IMR-90 (cell line): ENCODE measurements at regions not wholly inside any gene's neighbourhood (a gene's known extent, or its start where the extent isn't known, plus 50 kb on each side); places are given as distances from the start of the nearest gene placed in this dataset.

Experiments
- ATAC-seq: fragments of 200-7000 bp; cut with Tn5 transposase; 2 replicates; pipeline ENCODE4 v1.9.1; 2020; ENCODE audit warnings: low read depth, mild to moderate bottlenecking, moderate library complexity
- BruUV-seq: library from RNA; stranded (reverse); fragments of 400-500 nt; replicated peaks from 2 replicates; lab custom pipeline; 2021; lab: Mats Ljungman, UMichigan
- CTCF ChIA-PET: fragments of 300-600 bp; formaldehyde crosslinking; extraction: SDS; loops from one replicate; lab custom pipeline; 2021; ENCODE audit warnings: antibody characterized with exemption; lab: Yijun Ruan, JAX
- POLR2A ChIA-PET: fragments of 300-600 bp; sonication (Branson Sonifier 250); formaldehyde crosslinking; loops from one replicate; lab custom pipeline; 2022; ENCODE audit warnings: antibody characterized with exemption; ENCODE audit not compliant: unreplicated experiment; lab: Charles Lee
- DNase-seq: peaks from one replicate; pipeline ENCODE4 v3.0.0; 2013
- H2AFZ ChIP-seq: replicated peaks from 2 replicates; pipeline ENCODE3; 2013; ENCODE audit warnings: low read length, mild to moderate bottlenecking; ENCODE audit not compliant: poor library complexity
- H2AK5ac ChIP-seq: 2 replicates; pipeline ENCODE4 v1.6.1; 2013; ENCODE audit warnings: low read depth, low read length, inconsistent platforms
- H2AK9ac ChIP-seq: replicated peaks from 2 replicates; pipeline ENCODE3; 2013; ENCODE audit warnings: mild to moderate bottlenecking, low read depth, low read length, moderate library complexity; ENCODE audit not compliant: poor library complexity
- H2BK120ac ChIP-seq: 2 replicates; pipeline ENCODE4 v1.6.1; 2013; ENCODE audit warnings: low read depth, low read length, inconsistent platforms
- H2BK15ac ChIP-seq: 3 replicates; pipeline ENCODE4 v1.6.1; 2013; ENCODE audit warnings: low read depth, low read length, inconsistent platforms
- H2BK20ac ChIP-seq: 2 replicates; pipeline ENCODE4 v1.6.1; 2013; ENCODE audit warnings: low read depth, mild to moderate bottlenecking, inconsistent platforms, low read length, moderate library complexity
- H2BK5ac ChIP-seq: 2 replicates; pipeline ENCODE4 v1.6.1; 2013; ENCODE audit warnings: mild to moderate bottlenecking, low read depth, low read length, inconsistent platforms; ENCODE audit not compliant: poor library complexity, severe bottlenecking
- H3K14ac ChIP-seq: replicated peaks from 2 replicates; pipeline ENCODE4 v1.6.1; 2013; ENCODE audit warnings: low read depth, low read length, inconsistent platforms
- H3K18ac ChIP-seq: 2 replicates; pipeline ENCODE4 v1.6.1; 2013; ENCODE audit warnings: low read depth, low read length, control low read depth
- H3K23ac ChIP-seq: 2 replicates; pipeline ENCODE4 v1.6.1; 2013; ENCODE audit warnings: low read depth, low read length, inconsistent platforms
- H3K27ac ChIP-seq: 2 replicates; pipeline ENCODE4 v1.5.1; 2013; ENCODE audit warnings: mild to moderate bottlenecking, control low read depth, low read length; ENCODE audit not compliant: insufficient read depth
- H3K27me3 ChIP-seq: 2 replicates; pipeline ENCODE4 v1.6.1; 2013; ENCODE audit warnings: low read length; ENCODE audit not compliant: control insufficient read depth, insufficient read depth
- H3K36me3 ChIP-seq: 2 replicates; pipeline ENCODE4 v1.6.1; 2013; ENCODE audit warnings: low read length, mixed read lengths; ENCODE audit not compliant: control insufficient read depth, insufficient read depth
- H3K4ac ChIP-seq: 2 replicates; pipeline ENCODE4 v1.6.1; 2013; ENCODE audit warnings: low read depth, low read length, inconsistent platforms
- H3K4me1 ChIP-seq: 2 replicates; pipeline ENCODE4 v1.6.1; 2013; ENCODE audit warnings: low read length, mixed read lengths; ENCODE audit not compliant: control insufficient read depth, insufficient read depth
- H3K4me2 ChIP-seq: 2 replicates; pipeline ENCODE4 v1.6.1; 2013; ENCODE audit warnings: low read depth, mild to moderate bottlenecking, control low read depth, low read length, moderate library complexity
- H3K4me3 ChIP-seq: 2 replicates; pipeline ENCODE4 v1.5.1; 2013; ENCODE audit warnings: low read depth, mild to moderate bottlenecking, control low read depth, low read length, moderate library complexity; ENCODE audit not compliant: insufficient read depth
- H3K56ac ChIP-seq: 2 replicates; pipeline ENCODE4 v1.6.1; 2013; ENCODE audit warnings: low read length, inconsistent platforms; ENCODE audit not compliant: insufficient read depth; ENCODE audit errors: extremely low read depth
- H3K79me1 ChIP-seq, 2 experiments: 2 replicates each; pipeline ENCODE4 v1.6.1; 2013; ENCODE audit warnings: low read length in 2 of 2, inconsistent platforms in 1 of 2, low read depth in 1 of 2
- H3K9ac ChIP-seq: 2 replicates; pipeline ENCODE4 v1.6.1; 2013; ENCODE audit warnings: low read depth, low read length, control low read depth
- H3K9me1 ChIP-seq: 2 replicates; pipeline ENCODE4 v1.6.1; 2013; ENCODE audit warnings: low read length, inconsistent platforms; ENCODE audit not compliant: insufficient read depth
- H3K9me3 ChIP-seq: 2 replicates; pipeline ENCODE4 v1.6.1; 2013; ENCODE audit warnings: low read length; ENCODE audit not compliant: control insufficient read depth, insufficient read depth
- H4K20me1 ChIP-seq: 2 replicates; pipeline ENCODE4 v1.6.1; 2013; ENCODE audit warnings: low read length, inconsistent platforms; ENCODE audit not compliant: insufficient read depth
- H4K5ac ChIP-seq: 2 replicates; pipeline ENCODE4 v1.6.1; 2013; ENCODE audit warnings: mild to moderate bottlenecking, low read depth, low read length, control low read depth
- H4K8ac ChIP-seq, 2 experiments: 2 replicates each; pipeline ENCODE4 v1.6.1; 2013; ENCODE audit warnings: low read depth in 2 of 2, low read length in 2 of 2, control low read depth in 1 of 2, inconsistent platforms in 1 of 2
- H4K91ac ChIP-seq: 2 replicates; pipeline ENCODE4 v1.6.1; 2013; ENCODE audit warnings: low read depth, low read length, inconsistent platforms; ENCODE audit not compliant: insufficient read depth
- CEBPB ChIP-seq: IDR thresholded peaks from 2 replicates; pipeline ENCODE4 v1.6.1; 2012; ENCODE audit warnings: low read depth, low read length, improper control_type of control experiment
- CHD1 ChIP-seq: IDR thresholded peaks from 2 replicates; pipeline ENCODE4 v1.6.1; 2012; ENCODE audit warnings: low read depth, low read length, improper control_type of control experiment
- CTCF ChIP-seq: conservative IDR thresholded peaks from 2 replicates; pipeline ENCODE4 v1.5.1; 2012; ENCODE audit warnings: mild to moderate bottlenecking, low read depth, low read length, improper control_type of control experiment
- MAFK ChIP-seq: IDR thresholded peaks from 2 replicates; pipeline ENCODE4 v1.6.1; 2012; ENCODE audit warnings: low read depth, low read length, improper control_type of control experiment
- MAZ ChIP-seq: IDR thresholded peaks from 2 replicates; pipeline ENCODE4 v1.6.1; 2012; ENCODE audit warnings: low read depth, mild to moderate bottlenecking, low read length, improper control_type of control experiment, moderate library complexity, borderline replicate concordance
- NFE2L2 ChIP-seq: fragments of 150-350 bp; IDR thresholded peaks from 2 replicates; pipeline ENCODE4 v1.6.1; 2016; ENCODE audit warnings: low read depth, mild to moderate bottlenecking, low read length
- SMC3 ChIP-seq: fragments of 150-350 bp; IDR thresholded peaks from 2 replicates; pipeline ENCODE4 v1.6.1; 2016; ENCODE audit warnings: low read depth, mild to moderate bottlenecking, antibody characterized with exemption, low read length, moderate library complexity
- WGBS, 2 experiments: methylation state at CpG; one replicate each; pipeline versions ENCODE4 v1.1.5 to v1.1.7; 2013; ENCODE audit warnings: missing lambda C conversion rate in 2 of 2; ENCODE audit not compliant: insufficient read length in 1 of 2; ENCODE audit errors: extremely low coverage in 2 of 2; 5-methylcytosine and 5-hydroxymethylcytosine counted together
- dilution Hi-C: fragments of 300-500 bp; cut with HindIII; formaldehyde crosslinking; loops from one replicate; pipeline ENCODE4 v1.14.3; 2018; ENCODE audit warnings: low sequenced_read_pairs; ENCODE audit not compliant: unreplicated experiment
- in situ Hi-C: fragments of 300-500 bp; cut with MboI; formaldehyde crosslinking; loops from 3 replicates; pipeline ENCODE4 v1.14.3; 2019; ENCODE audit warnings: low sequenced_read_pairs, inconsistent platforms, mixed read lengths
- intact Hi-C: fragments of 100-400 bp; cut with micrococcal nuclease; formaldehyde crosslinking; loops from 2 replicates; pipeline ENCODE4 v1.10.0; 2022

- WGBS, 2 experiments = 40% methylated on average over 1 of the region's 10 CpGs; no CpG with 5 or more reads in 1 of the 2 experiments
- BruUV-seq = no TSS peak
- H3K27me3 ChIP-seq = no peaks in the 10 kb centered on the region
- intact Hi-C loops = loop anchor here (5.0 kb wide), 1 partner anchor 393 kb away; no protein-coding TSS in a partner anchor
- H3K4me2 ChIP-seq = no peak overlapping the region
- in situ Hi-C loops = no loop called here
- dilution Hi-C loops = no loop called here
- H3K27ac ChIP-seq = no peak overlapping the region
- H3K9me3 ChIP-seq = peaks cover 35% of the 10 kb centered on the region
- no peak for TF ChIP-seq MAZ
- no peak for TF ChIP-seq SMC3
- no peak for TF ChIP-seq NFE2L2
- no peak for TF ChIP-seq MAFK
- no peak for TF ChIP-seq CEBPB
- TF ChIP-seq CHD1 = no peak
- no peak for TF ChIP-seq CTCF
- H2AK9ac ChIP-seq = no peak overlapping the region
- no peak overlapping the region for H2AK5ac ChIP-seq
- H4K20me1 ChIP-seq = no peaks in the 10 kb centered on the region
- H4K8ac ChIP-seq = no peak overlapping the region
- ChIA-PET POLR2A (interaction anchor here (0.6 kb wide), 1 partner anchor 43 kb away, joined by 12 read pairs; no protein-coding TSS in a partner anchor), CTCF (no interaction called here)
- H2AFZ ChIP-seq = no peak overlapping the region
- no peak overlapping the region for H2BK5ac ChIP-seq
- H3K9me1 ChIP-seq = no peaks in the 10 kb centered on the region
- ATAC-seq (no peak), DNase-seq (no peak)
- no peak overlapping the region for H3K18ac ChIP-seq
- no peak overlapping the region for H4K5ac ChIP-seq
- no peak overlapping the region for H4K91ac ChIP-seq
- no peaks in the 10 kb centered on the region for H3K4me1 ChIP-seq
- no peaks in the 10 kb centered on the region for H3K79me1 ChIP-seq
- no peak overlapping the region for H2BK15ac ChIP-seq
- no peak overlapping the region for H2BK20ac ChIP-seq
- H3K4ac ChIP-seq = no peak overlapping the region
- no peak overlapping the region for H3K23ac ChIP-seq
- H3K56ac ChIP-seq = no peak overlapping the region
- no peak overlapping the region for H3K9ac ChIP-seq
- H3K14ac ChIP-seq = no peak overlapping the region
- no peak overlapping the region for H2BK120ac ChIP-seq
- no peaks in the 10 kb centered on the region for H3K36me3 ChIP-seq
- no peak overlapping the region for H3K4me3 ChIP-seq
Measured at GRCh38 chr5:2909035-2909434, 157.6 kb upstream of the IRX2 start.
